GM11168 (cell line): ENCODE measurements at regions not wholly inside any gene's neighbourhood (a gene's known extent, or its start where the extent isn't known, plus 50 kb on each side); places are given as distances from the start of the nearest gene placed in this dataset.
"Not testable (repeated sequence)": the region's sequence is repeated elsewhere in the genome, so short reads cannot be mapped to it uniquely, and the experiment has no call there.

Experiments used
- in situ Hi-C: fragments of 300-500 bp; cut with MboI; formaldehyde crosslinking; loops from one replicate; pipeline ENCODE4 v1.12.0; 2022; ENCODE audit warnings: low sequenced_read_pairs; ENCODE audit not compliant: unreplicated experiment

DNA sequence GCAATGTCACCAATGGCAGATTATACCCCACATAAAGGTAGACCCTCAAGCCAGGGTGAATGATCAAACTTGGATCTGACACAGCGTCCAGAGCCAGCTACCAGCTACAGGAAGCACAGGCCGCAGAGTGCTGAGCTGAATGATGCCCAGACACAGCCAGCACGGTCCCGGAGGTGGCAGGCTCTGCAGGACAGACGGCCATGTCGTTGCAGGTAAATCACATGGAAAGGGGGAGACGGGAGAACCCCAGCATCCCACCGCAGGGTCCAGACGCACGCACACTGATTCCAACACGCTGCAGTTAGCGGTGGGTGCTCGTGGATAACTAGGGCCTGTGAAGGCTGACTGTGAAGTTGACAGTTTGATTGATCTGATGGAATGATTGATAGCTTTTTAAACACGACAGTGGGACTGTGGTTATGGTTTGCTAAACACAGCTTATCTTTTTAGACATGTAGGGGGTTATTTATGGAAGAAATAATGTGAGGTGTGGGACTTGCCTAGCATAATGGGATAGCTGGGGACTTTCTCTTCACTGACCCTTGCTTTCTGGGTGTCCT, 228.5 kb downstream of the ERMARD start:
- in situ Hi-C loops: no loop called here

- in situ Hi-C loops: no loop called here
Observed at GRCh38 chr6:169978615-169979161, 227.3 kb downstream of the ERMARD start.

GRCh38 chr6:169977434-169978265, 226.2 kb downstream of the ERMARD start:
- in situ Hi-C loops: no loop called here

DNA sequence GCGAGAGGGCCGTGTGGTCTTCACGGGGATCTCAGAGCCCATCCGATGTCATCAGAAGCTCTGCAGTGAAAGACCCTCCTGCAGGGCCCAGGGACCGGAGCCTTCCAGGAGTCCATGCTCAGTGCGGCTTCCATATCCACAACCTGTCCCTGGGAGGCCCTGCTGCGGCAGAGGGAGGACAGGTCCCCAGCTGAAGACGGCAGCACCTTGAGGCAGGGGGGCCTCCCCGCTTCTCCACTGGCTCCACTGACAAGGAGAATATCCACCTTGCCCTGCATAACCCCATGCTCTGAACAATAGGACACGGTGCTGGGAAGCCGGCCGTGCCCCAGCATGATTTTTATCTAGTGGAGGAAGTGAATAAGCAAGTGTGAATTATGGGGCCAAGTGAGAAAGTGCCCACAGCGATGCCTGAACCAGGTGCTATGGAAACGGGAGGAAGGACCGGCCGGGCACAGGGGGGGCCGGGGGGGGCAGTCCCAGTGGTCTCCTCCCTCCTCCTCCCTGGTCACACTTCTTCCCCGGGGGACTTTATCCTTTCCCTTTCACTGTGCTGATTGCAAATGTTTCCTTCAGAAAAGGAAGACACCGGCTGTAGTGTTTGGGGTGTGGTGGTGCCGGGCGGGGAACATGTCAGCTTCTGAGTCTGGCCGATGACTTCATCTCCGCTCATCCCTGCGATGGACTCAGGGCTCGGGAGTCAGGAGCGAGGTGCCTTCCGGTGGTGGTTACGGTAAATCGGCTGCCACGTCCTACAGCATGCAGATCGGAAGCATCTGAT, 225.1 kb downstream of the ERMARD start:
- in situ Hi-C loops: no loop called here

DNA sequence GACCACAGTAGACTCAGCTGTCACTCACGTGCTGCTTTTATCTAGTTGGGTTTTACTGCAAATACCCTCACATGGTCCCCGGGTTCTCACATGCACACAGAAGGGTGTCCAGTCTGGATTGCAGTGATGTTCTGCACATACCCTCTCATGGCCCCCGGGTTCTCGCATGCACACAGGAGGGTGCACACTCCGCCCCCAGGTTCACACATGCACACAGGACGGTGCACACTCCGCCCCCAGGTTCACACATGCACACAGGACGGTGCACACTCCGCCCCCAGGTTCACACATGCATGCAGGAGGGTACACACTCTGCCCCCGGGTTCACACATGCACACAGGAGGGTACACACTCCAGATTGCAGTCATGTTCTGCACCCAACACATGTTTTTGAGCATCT, 224.3 kb downstream of the ERMARD start:
- in situ Hi-C loops: no loop called here

- in situ Hi-C loops: no loop called here
Observed at GRCh38 chr6:169975286-169975685, 223.9 kb downstream of the ERMARD start.

DNA sequence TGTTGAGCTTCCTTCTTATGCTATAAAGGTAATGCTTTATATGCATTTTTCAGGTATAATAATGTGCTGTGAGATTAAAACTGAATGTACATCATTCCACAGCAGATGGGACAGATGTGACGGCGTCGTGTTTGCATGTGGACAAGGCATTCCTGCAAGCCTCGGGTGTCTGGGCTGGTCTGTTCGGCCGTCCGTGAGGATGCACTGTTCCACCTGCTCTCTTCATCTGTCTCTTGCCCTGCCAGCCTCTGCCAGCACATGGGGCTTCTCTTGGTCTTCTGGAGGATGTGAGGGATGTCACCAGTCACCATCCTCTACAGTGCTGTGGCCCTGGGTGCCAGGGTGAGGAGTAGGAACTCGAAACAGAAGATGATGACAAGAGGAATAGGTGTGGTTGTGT, 223.2 kb downstream of the ERMARD start:
- in situ Hi-C loops: no loop called here

- in situ Hi-C loops: not testable (repeated sequence)
Observed at GRCh38 chr6:169973588-169974467, 222.4 kb downstream of the ERMARD start.

DNA sequence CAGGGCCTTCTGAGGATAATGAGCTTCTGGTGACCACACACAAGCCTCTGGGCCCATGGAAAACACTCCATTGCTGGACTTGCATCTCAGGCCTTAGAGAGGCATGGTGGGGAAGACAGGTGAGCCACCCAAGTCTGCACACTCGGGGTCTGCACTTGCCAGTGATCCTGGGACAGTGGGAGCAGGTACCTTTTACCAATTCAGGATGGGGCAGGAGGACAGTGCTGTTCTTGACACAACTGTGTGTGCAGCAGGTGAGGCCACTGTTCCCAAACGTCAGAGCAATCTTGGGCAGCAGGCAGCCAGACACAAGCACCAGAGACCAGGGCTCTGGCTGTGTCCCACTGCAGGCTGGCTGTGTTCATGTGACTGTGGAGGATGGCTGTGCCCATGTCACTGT, 221.3 kb downstream of the ERMARD start:
- in situ Hi-C loops: no loop called here

DNA sequence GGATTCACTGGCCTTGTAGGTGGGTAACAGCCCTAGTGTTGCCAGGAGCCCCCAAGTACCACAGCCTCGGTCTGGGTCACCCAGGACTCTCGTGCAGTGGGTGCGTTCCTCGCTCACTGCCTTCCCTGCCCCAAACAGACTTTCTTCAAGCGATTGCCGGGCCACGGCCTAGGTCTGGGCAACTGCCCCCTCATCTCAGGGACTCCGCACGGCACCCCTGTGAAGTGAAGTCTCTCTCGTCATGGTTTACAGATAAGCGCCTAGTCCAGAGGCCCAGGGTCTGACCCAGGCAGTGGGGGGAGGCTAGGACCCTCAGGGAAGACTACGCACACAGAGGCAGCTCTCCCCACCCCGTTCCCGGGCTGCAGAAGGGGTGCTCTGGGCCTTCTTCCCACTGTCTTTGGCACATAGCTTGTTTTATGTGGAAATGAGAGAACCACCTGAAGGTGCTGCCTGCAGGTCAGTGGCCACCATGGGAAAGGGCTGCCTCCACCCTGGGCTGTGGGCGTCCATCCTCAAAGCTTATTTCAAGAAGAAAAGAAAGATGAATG, 220.8 kb downstream of the ERMARD start:
- in situ Hi-C loops: no loop called here

DNA sequence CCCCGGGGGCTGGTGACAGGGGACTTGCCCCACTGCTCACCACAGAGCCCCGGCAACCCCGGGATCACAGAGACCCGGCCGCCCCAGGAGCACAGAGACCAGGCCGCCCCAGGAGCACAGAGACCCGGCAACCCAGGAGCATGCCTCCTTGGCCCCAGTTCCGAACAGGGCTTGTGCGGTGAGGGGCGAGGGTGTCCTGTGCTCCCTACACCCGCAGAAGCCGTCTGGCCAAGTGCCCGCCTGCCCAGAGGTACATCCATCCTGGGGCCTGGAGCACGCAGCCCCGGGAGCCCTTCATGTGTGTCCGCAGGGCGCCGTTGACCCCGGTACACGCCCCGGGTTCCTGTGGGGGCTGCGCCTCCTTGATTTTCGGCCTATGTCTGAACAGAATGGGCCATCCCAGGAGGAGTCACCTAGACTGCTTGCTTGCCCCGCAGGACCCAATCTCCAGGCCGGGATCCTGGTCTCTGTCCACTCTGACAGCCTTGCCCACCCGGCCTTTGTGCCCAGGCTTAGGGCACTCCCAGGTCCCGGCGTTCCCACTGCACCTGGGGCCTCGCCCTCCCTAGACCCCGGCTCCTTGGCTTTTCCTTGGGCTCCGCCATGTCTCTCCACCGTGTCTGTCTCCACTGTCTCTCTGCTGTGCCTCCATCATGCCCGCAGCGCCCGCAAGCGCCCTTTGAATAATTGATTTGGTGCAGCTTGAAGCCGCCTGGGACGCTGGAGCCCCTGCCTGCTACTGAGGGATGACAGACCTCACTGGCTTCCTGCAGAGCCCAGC, 219.8 kb downstream of the ERMARD start:
- in situ Hi-C loops: no loop called here

GRCh38 chr6:169970306-169970988, 219.0 kb downstream of the ERMARD start:
- in situ Hi-C loops: no loop called here

DNA sequence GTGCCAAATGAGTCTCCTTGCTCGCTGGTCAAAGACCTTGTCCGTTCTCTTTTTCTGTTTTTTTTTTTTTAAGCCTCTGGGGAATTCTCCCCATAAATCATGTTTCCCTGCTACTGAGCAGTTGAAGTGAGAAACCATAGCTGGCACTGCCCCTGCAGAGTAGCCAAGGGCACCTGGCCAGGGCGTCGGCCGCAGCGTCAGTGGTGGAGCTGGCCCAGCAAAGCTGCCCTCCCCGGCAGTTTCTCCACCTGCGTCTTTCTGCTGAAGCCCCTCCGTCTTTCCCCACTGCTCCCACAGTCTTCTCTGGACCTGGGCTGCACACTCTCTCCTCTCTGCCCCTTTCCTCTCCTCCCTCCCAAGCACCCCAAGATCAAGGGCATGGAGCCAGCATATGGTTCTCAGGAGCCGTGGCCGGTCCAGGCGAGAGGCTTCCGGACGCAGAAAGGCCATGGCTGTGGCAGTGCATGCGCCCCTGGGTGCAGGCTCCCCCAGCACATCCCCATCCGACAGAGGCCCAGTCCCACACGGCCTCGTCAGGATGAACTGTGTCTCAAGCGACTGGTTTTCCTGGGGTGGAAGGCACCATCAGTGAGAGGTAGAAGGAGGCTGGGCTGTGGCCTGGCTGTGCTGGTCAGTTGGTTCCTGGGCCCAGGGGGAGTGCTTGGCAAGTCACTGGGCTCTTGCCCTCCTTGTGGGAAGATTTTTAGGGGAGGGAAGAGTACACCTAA, 218.1 kb downstream of the ERMARD start:
- in situ Hi-C loops: no loop called here

GRCh38 chr6:169968541-169969270, 217.3 kb downstream of the ERMARD start:
- in situ Hi-C loops: no loop called here

DNA sequence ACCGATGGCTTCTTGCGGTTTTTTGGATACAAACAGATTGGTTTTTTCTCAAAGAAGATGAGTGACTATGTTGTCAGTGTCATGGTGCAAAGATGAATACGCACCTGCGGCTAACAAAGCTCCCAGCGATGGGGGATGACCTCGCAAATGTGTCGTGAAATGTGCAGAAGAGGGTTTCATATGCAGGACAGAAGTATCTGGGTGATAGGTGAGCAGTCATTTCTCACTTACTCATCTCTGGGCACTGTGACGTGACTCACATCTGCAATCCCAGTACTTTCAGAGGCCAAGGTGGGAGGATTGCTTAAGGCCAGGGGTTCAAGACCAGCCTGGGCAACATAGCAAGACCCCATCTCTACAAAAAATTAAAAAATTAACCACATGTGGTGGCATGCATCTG, 216.3 kb downstream of the ERMARD start:
- in situ Hi-C loops: no loop called here

GRCh38 chr6:169966312-169967181, 215.1 kb downstream of the ERMARD start:
- in situ Hi-C loops: no loop called here
